ENCODE measurements at regions not wholly inside any gene's neighbourhood (a gene's known extent, or its start where the extent isn't known, plus 50 kb on each side); places are given as distances from the start of the nearest gene placed in this dataset.
"Not testable (repeated sequence)": the region's sequence is repeated elsewhere in the genome, so short reads cannot be mapped to it uniquely, and the experiment has no call there.

- not testable (repeated sequence) for TF ChIP-seq CTCF, EP300 (IDR thresholded peaks at IDR 0.05)
Observed at GRCh38 chr13:64686536-64686935, 2543.6 kb downstream of the PCDH9 start.
